ENCODE measurements at regions not wholly inside any gene's neighbourhood (a gene's known extent, or its start where the extent isn't known, plus 50 kb on each side); places are given as distances from the start of the nearest gene placed in this dataset.
"Not testable (repeated sequence)": the region's sequence is repeated elsewhere in the genome, so short reads cannot be mapped to it uniquely, and the experiment has no call there.

DNA sequence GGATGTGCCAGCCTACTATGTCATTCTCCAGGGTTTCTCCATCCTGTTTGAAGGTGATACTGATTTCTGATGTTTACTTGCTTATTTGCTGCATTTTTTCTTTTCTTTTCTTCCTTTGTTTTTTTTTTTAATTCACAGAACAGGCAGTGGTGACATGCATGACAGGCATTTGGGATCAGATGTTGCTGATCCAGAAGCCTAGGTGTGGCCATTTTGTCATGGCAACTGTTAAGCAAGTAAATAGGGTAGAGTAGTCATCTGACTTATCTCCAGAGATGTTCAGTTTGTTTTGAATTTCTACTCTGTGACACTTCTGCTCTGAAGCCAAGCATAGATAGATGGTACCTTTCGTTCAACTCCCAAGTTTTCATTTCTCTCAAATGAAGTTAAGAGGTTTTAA is 85.4 kb upstream of the IKBKE start:
- TF ChIP-seq, protein P1, sequence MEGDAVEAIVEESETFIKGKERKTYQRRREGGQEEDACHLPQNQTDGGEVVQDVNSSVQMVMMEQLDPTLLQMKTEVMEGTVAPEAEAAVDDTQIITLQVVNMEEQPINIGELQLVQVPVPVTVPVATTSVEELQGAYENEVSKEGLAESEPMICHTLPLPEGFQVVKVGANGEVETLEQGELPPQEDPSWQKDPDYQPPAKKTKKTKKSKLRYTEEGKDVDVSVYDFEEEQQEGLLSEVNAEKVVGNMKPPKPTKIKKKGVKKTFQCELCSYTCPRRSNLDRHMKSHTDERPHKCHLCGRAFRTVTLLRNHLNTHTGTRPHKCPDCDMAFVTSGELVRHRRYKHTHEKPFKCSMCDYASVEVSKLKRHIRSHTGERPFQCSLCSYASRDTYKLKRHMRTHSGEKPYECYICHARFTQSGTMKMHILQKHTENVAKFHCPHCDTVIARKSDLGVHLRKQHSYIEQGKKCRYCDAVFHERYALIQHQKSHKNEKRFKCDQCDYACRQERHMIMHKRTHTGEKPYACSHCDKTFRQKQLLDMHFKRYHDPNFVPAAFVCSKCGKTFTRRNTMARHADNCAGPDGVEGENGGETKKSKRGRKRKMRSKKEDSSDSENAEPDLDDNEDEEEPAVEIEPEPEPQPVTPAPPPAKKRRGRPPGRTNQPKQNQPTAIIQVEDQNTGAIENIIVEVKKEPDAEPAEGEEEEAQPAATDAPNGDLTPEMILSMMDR (conservative IDR thresholded peaks at IDR 0.05 in 1 of 2, IDR thresholded peaks at IDR 0.05 in 1 of 2; ENCODE audit: low read depth in 1 of 2, low read length in 2 of 2), result not testable (repeated sequence)
- not testable (repeated sequence) for TF ChIP-seq EZH2 (IDR thresholded peaks at IDR 0.05; ENCODE audit: low read length, missing control alignments)
